ENCODE measurements at regions not wholly inside any gene's neighbourhood (a gene's known extent, or its start where the extent isn't known, plus 50 kb on each side); places are given as distances from the start of the nearest gene placed in this dataset.

DNA sequence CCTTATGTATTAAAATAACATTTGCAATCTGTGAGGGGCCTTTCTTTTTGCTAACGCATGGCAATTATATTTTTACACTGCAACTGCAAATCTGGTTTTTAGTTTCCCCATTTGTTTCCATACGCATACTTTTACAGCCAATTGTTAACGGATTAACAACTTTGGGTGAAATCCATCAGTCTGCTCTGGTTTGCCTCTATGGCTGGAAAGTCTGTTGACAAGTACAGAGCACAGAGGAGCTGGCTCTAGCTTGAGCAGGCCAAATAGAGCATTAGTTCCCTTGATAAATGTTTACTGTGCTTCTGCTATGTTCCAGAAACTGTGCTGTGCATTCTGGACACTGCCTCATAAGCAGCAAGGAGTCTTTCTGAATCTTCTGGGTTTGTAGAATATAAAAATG, 400.4 kb upstream of the KIF2A start:
- H3K27me3 ChIP-seq (ENCODE audit: control insufficient read depth in 4 of 4, insufficient read depth in 4 of 4, low read length in 3 of 4): peaks cover 0 to 6% (median 0%) of the 10 kb centered on the region in 4 donors
- no peaks in the 10 kb centered on the region for H3K9me3 ChIP-seq (ENCODE audit: control insufficient read depth in 4 of 4, low read length in 3 of 4)
- TF ChIP-seq, protein P1, sequence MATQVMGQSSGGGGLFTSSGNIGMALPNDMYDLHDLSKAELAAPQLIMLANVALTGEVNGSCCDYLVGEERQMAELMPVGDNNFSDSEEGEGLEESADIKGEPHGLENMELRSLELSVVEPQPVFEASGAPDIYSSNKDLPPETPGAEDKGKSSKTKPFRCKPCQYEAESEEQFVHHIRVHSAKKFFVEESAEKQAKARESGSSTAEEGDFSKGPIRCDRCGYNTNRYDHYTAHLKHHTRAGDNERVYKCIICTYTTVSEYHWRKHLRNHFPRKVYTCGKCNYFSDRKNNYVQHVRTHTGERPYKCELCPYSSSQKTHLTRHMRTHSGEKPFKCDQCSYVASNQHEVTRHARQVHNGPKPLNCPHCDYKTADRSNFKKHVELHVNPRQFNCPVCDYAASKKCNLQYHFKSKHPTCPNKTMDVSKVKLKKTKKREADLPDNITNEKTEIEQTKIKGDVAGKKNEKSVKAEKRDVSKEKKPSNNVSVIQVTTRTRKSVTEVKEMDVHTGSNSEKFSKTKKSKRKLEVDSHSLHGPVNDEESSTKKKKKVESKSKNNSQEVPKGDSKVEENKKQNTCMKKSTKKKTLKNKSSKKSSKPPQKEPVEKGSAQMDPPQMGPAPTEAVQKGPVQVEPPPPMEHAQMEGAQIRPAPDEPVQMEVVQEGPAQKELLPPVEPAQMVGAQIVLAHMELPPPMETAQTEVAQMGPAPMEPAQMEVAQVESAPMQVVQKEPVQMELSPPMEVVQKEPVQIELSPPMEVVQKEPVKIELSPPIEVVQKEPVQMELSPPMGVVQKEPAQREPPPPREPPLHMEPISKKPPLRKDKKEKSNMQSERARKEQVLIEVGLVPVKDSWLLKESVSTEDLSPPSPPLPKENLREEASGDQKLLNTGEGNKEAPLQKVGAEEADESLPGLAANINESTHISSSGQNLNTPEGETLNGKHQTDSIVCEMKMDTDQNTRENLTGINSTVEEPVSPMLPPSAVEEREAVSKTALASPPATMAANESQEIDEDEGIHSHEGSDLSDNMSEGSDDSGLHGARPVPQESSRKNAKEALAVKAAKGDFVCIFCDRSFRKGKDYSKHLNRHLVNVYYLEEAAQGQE (IDR thresholded peaks at IDR 0.05): no peak
- TF ChIP-seq FOXA1 (IDR thresholded peaks at IDR 0.05): no peak
- no peak for DNase-seq (ENCODE audit: low spot score)
- no peaks in the 10 kb centered on the region for H3K36me3 ChIP-seq (ENCODE audit: control insufficient read depth in 4 of 4, insufficient read depth in 3 of 4, low read depth in 1 of 4, low read length in 3 of 4)
- 85% methylated on average over 3 of the region's 3 CpGs for WGBS
- no peak overlapping the region for H3K27ac ChIP-seq (ENCODE audit: low read depth in 1 of 2, low read length in 2 of 2)
- H3K4me1 ChIP-seq (ENCODE audit: control insufficient read depth in 4 of 4, insufficient read depth in 4 of 4, low read length in 3 of 4): no peaks in the 10 kb centered on the region
- H3K9ac ChIP-seq (ENCODE audit: low read depth in 1 of 2, low read length in 2 of 2): no peak overlapping the region
- H3K4me3 ChIP-seq (ENCODE audit: low read depth in 1 of 3, low read length in 3 of 3): no peak overlapping the region

DNA sequence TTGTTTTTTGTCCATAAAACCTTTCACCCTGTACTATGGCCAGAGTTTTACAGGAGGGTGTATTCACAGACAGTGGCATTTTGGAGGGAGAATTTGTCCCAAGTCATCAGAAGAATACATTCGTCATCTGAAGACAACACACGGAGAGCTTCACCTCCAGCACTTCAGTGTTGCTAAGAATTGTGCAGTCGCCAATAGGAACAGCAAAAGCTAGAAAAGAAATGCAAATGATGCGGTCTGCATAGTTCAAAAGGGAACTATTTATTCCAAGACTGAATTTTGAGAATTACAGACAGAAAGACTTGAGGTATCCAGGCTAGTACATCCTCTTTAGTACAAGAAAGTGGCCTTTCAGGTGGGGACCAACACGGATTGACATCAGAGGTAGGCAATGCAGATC, 399.2 kb upstream of the KIF2A start:
- H3K9ac ChIP-seq (ENCODE audit: low read depth in 1 of 2, low read length in 2 of 2): no peak overlapping the region
- H3K36me3 ChIP-seq (ENCODE audit: control insufficient read depth in 4 of 4, insufficient read depth in 3 of 4, low read depth in 1 of 4, low read length in 3 of 4): no peaks in the 10 kb centered on the region
- H3K9me3 ChIP-seq (ENCODE audit: control insufficient read depth in 4 of 4, low read length in 3 of 4): no peaks in the 10 kb centered on the region
- no peaks in the 10 kb centered on the region for H3K4me1 ChIP-seq (ENCODE audit: control insufficient read depth in 4 of 4, insufficient read depth in 4 of 4, low read length in 3 of 4)
- H3K27me3 ChIP-seq (ENCODE audit: control insufficient read depth in 4 of 4, insufficient read depth in 4 of 4, low read length in 3 of 4): peaks cover 0 to 6% (median 0%) of the 10 kb centered on the region in 4 donors
- no peak overlapping the region for H3K27ac ChIP-seq (ENCODE audit: low read depth in 1 of 2, low read length in 2 of 2)
- TF ChIP-seq YY1 (IDR thresholded peaks at IDR 0.05) (no peak), FOXA2 (IDR thresholded peaks at IDR 0.05) (no peak), SP1 (IDR thresholded peaks at IDR 0.05) (no peak), RXRA (IDR thresholded peaks at IDR 0.05) (no peak), RAD21 (IDR thresholded peaks at IDR 0.05) (no peak), FOXA1 (IDR thresholded peaks at IDR 0.05) (no peak), NR2F2 (IDR thresholded peaks at IDR 0.05) (no peak), EGR1 (IDR thresholded peaks at IDR 0.05; ENCODE audit: low read depth in 2 of 2) (no peak), HNF4A (conservative IDR thresholded peaks at IDR 0.05) (no peak), HNF4G (IDR thresholded peaks at IDR 0.05) (no peak)
- TF ChIP-seq, protein P2, sequence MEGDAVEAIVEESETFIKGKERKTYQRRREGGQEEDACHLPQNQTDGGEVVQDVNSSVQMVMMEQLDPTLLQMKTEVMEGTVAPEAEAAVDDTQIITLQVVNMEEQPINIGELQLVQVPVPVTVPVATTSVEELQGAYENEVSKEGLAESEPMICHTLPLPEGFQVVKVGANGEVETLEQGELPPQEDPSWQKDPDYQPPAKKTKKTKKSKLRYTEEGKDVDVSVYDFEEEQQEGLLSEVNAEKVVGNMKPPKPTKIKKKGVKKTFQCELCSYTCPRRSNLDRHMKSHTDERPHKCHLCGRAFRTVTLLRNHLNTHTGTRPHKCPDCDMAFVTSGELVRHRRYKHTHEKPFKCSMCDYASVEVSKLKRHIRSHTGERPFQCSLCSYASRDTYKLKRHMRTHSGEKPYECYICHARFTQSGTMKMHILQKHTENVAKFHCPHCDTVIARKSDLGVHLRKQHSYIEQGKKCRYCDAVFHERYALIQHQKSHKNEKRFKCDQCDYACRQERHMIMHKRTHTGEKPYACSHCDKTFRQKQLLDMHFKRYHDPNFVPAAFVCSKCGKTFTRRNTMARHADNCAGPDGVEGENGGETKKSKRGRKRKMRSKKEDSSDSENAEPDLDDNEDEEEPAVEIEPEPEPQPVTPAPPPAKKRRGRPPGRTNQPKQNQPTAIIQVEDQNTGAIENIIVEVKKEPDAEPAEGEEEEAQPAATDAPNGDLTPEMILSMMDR (IDR thresholded peaks at IDR 0.05; ENCODE audit: low read depth, low read length, missing input control): no peak
- TF ChIP-seq, protein P1 (IDR thresholded peaks at IDR 0.05): no peak
- TF ChIP-seq, protein P3, sequence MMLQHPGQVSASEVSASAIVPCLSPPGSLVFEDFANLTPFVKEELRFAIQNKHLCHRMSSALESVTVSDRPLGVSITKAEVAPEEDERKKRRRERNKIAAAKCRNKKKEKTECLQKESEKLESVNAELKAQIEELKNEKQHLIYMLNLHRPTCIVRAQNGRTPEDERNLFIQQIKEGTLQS (IDR thresholded peaks at IDR 0.05): no peak
- TF ChIP-seq, protein P4, sequence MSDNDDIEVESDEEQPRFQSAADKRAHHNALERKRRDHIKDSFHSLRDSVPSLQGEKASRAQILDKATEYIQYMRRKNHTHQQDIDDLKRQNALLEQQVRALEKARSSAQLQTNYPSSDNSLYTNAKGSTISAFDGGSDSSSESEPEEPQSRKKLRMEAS (IDR thresholded peaks at IDR 0.05): no peak
- TF ChIP-seq, protein P5, sequence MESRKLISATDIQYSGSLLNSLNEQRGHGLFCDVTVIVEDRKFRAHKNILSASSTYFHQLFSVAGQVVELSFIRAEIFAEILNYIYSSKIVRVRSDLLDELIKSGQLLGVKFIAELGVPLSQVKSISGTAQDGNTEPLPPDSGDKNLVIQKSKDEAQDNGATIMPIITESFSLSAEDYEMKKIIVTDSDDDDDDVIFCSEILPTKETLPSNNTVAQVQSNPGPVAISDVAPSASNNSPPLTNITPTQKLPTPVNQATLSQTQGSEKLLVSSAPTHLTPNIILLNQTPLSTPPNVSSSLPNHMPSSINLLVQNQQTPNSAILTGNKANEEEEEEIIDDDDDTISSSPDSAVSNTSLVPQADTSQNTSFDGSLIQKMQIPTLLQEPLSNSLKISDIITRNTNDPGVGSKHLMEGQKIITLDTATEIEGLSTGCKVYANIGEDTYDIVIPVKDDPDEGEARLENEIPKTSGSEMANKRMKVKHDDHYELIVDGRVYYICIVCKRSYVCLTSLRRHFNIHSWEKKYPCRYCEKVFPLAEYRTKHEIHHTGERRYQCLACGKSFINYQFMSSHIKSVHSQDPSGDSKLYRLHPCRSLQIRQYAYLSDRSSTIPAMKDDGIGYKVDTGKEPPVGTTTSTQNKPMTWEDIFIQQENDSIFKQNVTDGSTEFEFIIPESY (IDR thresholded peaks at IDR 0.05): no peak
- no peak overlapping the region for H3K4me3 ChIP-seq (ENCODE audit: low read depth in 1 of 3, low read length in 3 of 3)
- DNase-seq (ENCODE audit: low spot score): no peak
- WGBS: 76% methylated on average over 5 of the region's 5 CpGs
